ENCODE measurements at regions not wholly inside any gene's neighbourhood (a gene's known extent, or its start where the extent isn't known, plus 50 kb on each side); places are given as distances from the start of the nearest gene placed in this dataset.

DNA sequence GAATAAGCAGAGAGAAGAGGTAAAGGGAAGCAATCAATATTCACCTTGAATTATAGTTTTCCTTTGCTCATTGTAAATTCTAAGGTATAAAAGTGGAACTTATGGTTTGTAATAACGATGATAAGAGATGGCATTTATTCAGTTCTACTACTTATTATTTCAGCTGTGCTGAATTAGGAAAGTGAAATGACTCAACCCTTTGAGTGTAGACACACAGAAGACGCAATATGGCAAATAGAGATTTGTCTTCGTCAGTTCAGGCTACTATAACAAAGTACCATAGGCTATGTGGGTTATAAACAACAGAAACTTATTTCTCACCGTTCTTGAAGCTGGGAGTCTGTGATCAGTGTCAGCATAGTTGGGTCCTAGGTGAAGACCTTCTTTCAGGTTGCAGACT, 713.0 kb upstream of the PCDH9 start:
- intact Hi-C loops (cut with micrococcal nuclease), result no loop called here
- H3K4me1 Mint-ChIP-seq (ENCODE audit: low read depth), result no peaks in the 10 kb centered on the region
- TF ChIP-seq, protein P1, sequence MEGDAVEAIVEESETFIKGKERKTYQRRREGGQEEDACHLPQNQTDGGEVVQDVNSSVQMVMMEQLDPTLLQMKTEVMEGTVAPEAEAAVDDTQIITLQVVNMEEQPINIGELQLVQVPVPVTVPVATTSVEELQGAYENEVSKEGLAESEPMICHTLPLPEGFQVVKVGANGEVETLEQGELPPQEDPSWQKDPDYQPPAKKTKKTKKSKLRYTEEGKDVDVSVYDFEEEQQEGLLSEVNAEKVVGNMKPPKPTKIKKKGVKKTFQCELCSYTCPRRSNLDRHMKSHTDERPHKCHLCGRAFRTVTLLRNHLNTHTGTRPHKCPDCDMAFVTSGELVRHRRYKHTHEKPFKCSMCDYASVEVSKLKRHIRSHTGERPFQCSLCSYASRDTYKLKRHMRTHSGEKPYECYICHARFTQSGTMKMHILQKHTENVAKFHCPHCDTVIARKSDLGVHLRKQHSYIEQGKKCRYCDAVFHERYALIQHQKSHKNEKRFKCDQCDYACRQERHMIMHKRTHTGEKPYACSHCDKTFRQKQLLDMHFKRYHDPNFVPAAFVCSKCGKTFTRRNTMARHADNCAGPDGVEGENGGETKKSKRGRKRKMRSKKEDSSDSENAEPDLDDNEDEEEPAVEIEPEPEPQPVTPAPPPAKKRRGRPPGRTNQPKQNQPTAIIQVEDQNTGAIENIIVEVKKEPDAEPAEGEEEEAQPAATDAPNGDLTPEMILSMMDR (IDR thresholded peaks at IDR 0.05), result no peak
- H3K9me3 Mint-ChIP-seq, result peaks cover 10% of the 10 kb centered on the region
- no peak overlapping the region for H3K27ac Mint-ChIP-seq
- ATAC-seq, result no peak
- no peak overlapping the region for H3K4me3 Mint-ChIP-seq
- H3K27me3 Mint-ChIP-seq, result no peaks in the 10 kb centered on the region
- CTCF ChIA-PET, result no interaction called here
- DNase-seq, result no peak
- POLR2A ChIA-PET, result no interaction called here
- H3K36me3 Mint-ChIP-seq (ENCODE audit: low read depth), result no peaks in the 10 kb centered on the region

DNA sequence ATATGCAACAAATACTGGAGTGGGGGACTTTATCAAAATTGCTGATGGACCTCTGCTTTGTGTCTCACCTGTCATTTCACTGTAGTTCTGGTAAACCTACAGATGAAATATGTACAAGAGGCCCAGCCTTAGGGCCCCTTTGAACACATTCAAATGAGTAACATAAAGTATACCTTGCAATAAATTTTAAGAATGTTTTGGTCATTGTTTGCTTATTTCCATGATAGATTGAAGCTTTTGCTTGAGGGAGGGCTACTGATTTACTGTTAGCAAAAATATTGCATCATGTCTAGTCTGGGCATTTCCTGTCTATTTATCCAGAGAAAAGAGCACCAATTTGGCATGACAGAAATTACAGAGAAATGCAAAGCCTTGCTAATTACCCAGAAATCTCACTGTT, 705.5 kb upstream of the PCDH9 start:
- H3K9me3 Mint-ChIP-seq, result peaks cover 5% of the 10 kb centered on the region
- no peak overlapping the region for H3K27ac Mint-ChIP-seq
- H3K36me3 Mint-ChIP-seq (ENCODE audit: low read depth), result no peaks in the 10 kb centered on the region
- no peak overlapping the region for H3K4me3 Mint-ChIP-seq
- intact Hi-C loops (cut with micrococcal nuclease), result no loop called here
- CTCF ChIA-PET, result no interaction called here
- POLR2A ChIA-PET, result no interaction called here
- ATAC-seq (no peak), DNase-seq (no peak)
- H3K4me1 Mint-ChIP-seq (ENCODE audit: low read depth), result no peaks in the 10 kb centered on the region
- TF ChIP-seq, protein P1 (IDR thresholded peaks at IDR 0.05), result no peak
- H3K27me3 Mint-ChIP-seq, result no peaks in the 10 kb centered on the region

DNA sequence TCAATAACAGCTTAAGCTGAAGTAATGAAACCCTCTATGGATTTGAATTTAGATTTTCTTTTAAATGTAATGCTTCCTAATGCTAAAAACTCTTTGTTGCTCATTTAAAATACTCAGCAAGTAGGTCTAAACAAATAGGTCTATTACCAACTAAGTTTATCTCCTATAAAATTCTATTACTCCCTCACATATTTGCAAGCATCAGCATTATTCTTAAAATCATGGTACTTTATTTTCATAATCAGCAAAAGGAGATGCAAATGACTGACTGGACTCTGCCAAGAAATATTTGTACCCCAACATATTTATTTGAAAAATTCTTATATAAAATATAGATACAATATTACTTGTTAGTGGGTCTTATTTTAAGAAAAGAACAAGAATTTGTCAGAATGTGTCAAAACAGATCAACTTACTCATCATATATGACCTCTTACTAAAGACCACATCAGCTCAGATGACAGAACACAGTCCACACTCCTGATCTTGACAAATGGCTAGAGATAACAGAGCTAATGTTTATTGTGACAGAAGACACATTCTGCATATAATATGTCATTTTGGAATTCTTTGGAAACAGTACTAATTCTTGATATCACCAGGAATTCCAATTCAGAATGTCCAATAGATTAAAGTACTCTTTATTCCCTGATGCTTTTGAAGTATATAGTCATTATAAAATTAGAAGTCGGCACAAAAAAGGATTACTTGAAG, 704.6 kb upstream of the PCDH9 start:
- Mint-ChIP-seq H3K36me3 (ENCODE audit: low read depth) (no peaks in the 10 kb centered on the region), H3K4me1 (ENCODE audit: low read depth) (no peaks in the 10 kb centered on the region), H3K4me3 (no peak overlapping the region), H3K27me3 (no peaks in the 10 kb centered on the region), H3K9me3 (peaks cover 5% of the 10 kb centered on the region), H3K27ac (no peak overlapping the region)
- intact Hi-C loops (cut with micrococcal nuclease), result no loop called here
- ChIA-PET POLR2A (no interaction called here), CTCF (no interaction called here)
- TF ChIP-seq, protein P1 (IDR thresholded peaks at IDR 0.05), result no peak
- ATAC-seq (no peak), DNase-seq (no peak)

DNA sequence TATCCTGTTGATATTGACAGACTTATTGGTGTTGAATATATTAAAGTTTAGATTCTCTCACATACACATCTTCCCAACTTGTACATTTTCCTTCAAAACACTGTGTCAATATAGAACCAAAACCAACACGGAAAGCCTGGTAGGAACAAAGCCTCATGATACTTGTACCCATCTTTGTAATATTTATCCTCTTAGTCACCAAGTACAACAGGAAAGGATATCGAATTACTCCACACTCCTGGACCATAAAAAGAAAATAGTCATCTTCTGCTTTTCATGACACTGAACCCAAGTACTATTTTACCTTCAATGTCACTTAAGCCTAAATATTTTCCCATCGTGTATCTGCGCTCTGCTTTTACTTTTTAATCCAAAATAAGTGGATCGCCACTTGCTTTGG, 702.9 kb upstream of the PCDH9 start:
- no peak for DNase-seq
- Mint-ChIP-seq H3K36me3 (ENCODE audit: low read depth) (no peaks in the 10 kb centered on the region), H3K4me3 (no peak overlapping the region), H3K9me3 (peaks cover 4% of the 10 kb centered on the region), H3K27ac (no peak overlapping the region), H3K27me3 (no peaks in the 10 kb centered on the region), H3K4me1 (ENCODE audit: low read depth) (no peaks in the 10 kb centered on the region)
- no peak for ATAC-seq
- TF ChIP-seq, protein P1 (IDR thresholded peaks at IDR 0.05), result no peak
- intact Hi-C loops (cut with micrococcal nuclease), result no loop called here
- ChIA-PET CTCF (no interaction called here), POLR2A (no interaction called here)

DNA sequence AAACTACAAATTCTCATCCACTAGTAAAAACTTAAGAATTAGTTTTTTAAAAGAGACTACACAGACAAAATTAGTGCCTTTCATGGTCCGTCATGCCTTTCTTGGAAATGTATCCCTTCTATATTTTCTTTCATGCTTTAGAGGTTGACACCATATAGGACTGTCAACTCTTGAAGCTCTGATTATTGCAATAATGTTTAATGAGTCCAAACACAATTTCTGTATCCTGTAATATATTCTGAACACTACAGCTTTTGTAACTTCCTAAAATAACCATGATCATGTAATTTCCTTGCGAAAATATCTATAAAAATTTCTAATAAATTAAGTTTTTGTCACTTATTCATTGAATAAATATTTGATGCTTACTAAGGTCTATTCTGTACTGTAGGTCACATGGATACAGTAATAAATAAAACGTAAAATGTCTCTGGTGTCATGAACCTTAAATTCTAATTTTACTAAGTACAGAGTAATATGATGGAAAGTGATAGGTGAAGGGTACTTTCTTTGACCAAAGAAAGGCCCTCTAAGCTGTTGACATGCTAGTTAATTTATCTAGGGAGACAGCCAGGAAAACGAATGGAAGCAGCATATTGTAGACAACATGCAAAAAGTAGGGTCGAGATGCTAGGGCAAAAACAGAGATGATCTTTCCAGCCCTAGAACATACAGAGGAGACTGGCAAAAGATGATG, 687.3 kb upstream of the PCDH9 start:
- Mint-ChIP-seq H3K27ac (no peak overlapping the region), H3K4me1 (ENCODE audit: low read depth) (no peaks in the 10 kb centered on the region), H3K4me3 (no peak overlapping the region), H3K36me3 (ENCODE audit: low read depth) (no peaks in the 10 kb centered on the region), H3K9me3 (peaks cover 7% of the 10 kb centered on the region), H3K27me3 (no peaks in the 10 kb centered on the region)
- ChIA-PET CTCF (no interaction called here), POLR2A (no interaction called here)
- DNase-seq (no peak), ATAC-seq (no peak)
- intact Hi-C loops (cut with micrococcal nuclease), result no loop called here
- TF ChIP-seq, protein P1 (IDR thresholded peaks at IDR 0.05), result no peak

All from activated CD8-positive, alpha-beta T cell treated with anti-CD3 and anti-CD28 coated beads for 36 hours (primary cell).